OCI-LY3 (cell line): ENCODE measurements at regions not wholly inside any gene's neighbourhood (a gene's known extent, or its start where the extent isn't known, plus 50 kb on each side); places are given as distances from the start of the nearest gene placed in this dataset.

ENCODE experiments used
- H2AFZ ChIP-seq: fragments of 200-600, 300-600 bp; shearing (Covaris generic); 2 replicates; pipeline ENCODE4 v1.6.0; 2014; ENCODE audit warnings: antibody characterized with exemption, low read depth, low read length
- H3K27ac ChIP-seq: fragments of 200-600, 300-600 bp; sonication (generic); 2 replicates; pipeline ENCODE4 v1.5.1; 2014; ENCODE audit warnings: mild to moderate bottlenecking, low read length, moderate library complexity, mixed read lengths
- H3K27me3 ChIP-seq: fragments of 200-600, 300-600 bp; sonication (generic); 2 replicates; pipeline ENCODE4 v1.6.1; 2014; ENCODE audit warnings: low read depth, low read length, mixed read lengths
- H3K36me3 ChIP-seq: fragments of 200-600, 300-600 bp; sonication (generic); replicated peaks from 2 replicates; pipeline ENCODE3; 2014; ENCODE audit warnings: low read depth, low read length, mixed read lengths
- H3K4me1 ChIP-seq: fragments of 300-600, 200-600 bp; sonication (generic); 2 replicates; pipeline ENCODE4 v1.6.1; 2014; ENCODE audit warnings: low read length, mixed read lengths
- H3K4me2 ChIP-seq: fragments of 200-600, 300-600 bp; sonication (generic); 2 replicates; pipeline ENCODE4 v1.6.1; 2014; ENCODE audit warnings: low read length, mixed read lengths
- H3K4me3 ChIP-seq: fragments of 300-600, 200-600 bp; sonication (generic); 2 replicates; pipeline ENCODE4 v1.5.1; 2014; ENCODE audit warnings: antibody characterized with exemption, mild to moderate bottlenecking, low read length, moderate library complexity
- H3K79me2 ChIP-seq: fragments of 300-600, 200-600 bp; shearing (Covaris generic); 2 replicates; pipeline ENCODE4 v1.6.1; 2014; ENCODE audit warnings: mild to moderate bottlenecking, low read length, mixed read lengths
- H3K9ac ChIP-seq: fragments of 300-600, 200-600 bp; shearing (Covaris generic); 2 replicates; pipeline ENCODE4 v1.6.0; 2014; ENCODE audit warnings: mild to moderate bottlenecking, low read length, moderate library complexity
- H3K9me3 ChIP-seq: fragments of 200-600, 300-600 bp; shearing (Covaris generic); 2 replicates; pipeline ENCODE4 v1.6.1; 2014; ENCODE audit warnings: low read length, mixed read lengths; ENCODE audit not compliant: insufficient read depth
- H4K20me1 ChIP-seq: fragments of 200-600, 300-600 bp; sonication (generic); 2 replicates; pipeline ENCODE4 v1.6.1; 2016; ENCODE audit warnings: low read length, mixed read lengths; ENCODE audit not compliant: insufficient read depth
- EZH2phosphoT487 ChIP-seq: fragments of 200-600 bp; shearing (Covaris generic); IDR thresholded peaks from 2 replicates; pipeline ENCODE4 v1.6.1; 2018; ENCODE audit warnings: antibody characterized with exemption, mixed run types, low read depth
- TF ChIP-seq, protein P1 (sequence below): fragments of 200-600, 300-600 bp; sonication (generic); IDR thresholded peaks from 2 replicates; pipeline ENCODE4 v1.5.1; 2014; ENCODE audit warnings: antibody characterized with exemption, low read length, low read depth

- H3K9ac ChIP-seq, result no peak overlapping the region
- H3K4me1 ChIP-seq, result no peaks in the 10 kb centered on the region
- no peak overlapping the region for H2AFZ ChIP-seq
- no peak for TF ChIP-seq EZH2phosphoT487
- TF ChIP-seq, protein P1, sequence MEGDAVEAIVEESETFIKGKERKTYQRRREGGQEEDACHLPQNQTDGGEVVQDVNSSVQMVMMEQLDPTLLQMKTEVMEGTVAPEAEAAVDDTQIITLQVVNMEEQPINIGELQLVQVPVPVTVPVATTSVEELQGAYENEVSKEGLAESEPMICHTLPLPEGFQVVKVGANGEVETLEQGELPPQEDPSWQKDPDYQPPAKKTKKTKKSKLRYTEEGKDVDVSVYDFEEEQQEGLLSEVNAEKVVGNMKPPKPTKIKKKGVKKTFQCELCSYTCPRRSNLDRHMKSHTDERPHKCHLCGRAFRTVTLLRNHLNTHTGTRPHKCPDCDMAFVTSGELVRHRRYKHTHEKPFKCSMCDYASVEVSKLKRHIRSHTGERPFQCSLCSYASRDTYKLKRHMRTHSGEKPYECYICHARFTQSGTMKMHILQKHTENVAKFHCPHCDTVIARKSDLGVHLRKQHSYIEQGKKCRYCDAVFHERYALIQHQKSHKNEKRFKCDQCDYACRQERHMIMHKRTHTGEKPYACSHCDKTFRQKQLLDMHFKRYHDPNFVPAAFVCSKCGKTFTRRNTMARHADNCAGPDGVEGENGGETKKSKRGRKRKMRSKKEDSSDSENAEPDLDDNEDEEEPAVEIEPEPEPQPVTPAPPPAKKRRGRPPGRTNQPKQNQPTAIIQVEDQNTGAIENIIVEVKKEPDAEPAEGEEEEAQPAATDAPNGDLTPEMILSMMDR, result no peak
- no peak overlapping the region for H3K27ac ChIP-seq
- H3K27me3 ChIP-seq, result no peaks in the 10 kb centered on the region
- H3K79me2 ChIP-seq, result no peaks in the 10 kb centered on the region
- H3K36me3 ChIP-seq, result no peaks in the 10 kb centered on the region
- H3K4me3 ChIP-seq, result no peak overlapping the region
- no peaks in the 10 kb centered on the region for H3K9me3 ChIP-seq
- H3K4me2 ChIP-seq, result no peak overlapping the region
- no peaks in the 10 kb centered on the region for H4K20me1 ChIP-seq
Measured at GRCh38 chr17:70919241-70919640, 749.9 kb downstream of the KCNJ2 start.

- H3K9ac ChIP-seq, result no peak overlapping the region
- no peaks in the 10 kb centered on the region for H3K9me3 ChIP-seq
- H3K4me2 ChIP-seq, result no peak overlapping the region
- H2AFZ ChIP-seq, result no peak overlapping the region
- H3K4me3 ChIP-seq, result no peak overlapping the region
- H3K79me2 ChIP-seq, result no peaks in the 10 kb centered on the region
- no peaks in the 10 kb centered on the region for H3K4me1 ChIP-seq
- TF ChIP-seq, protein P1, result no peak
- no peak for TF ChIP-seq EZH2phosphoT487
- no peaks in the 10 kb centered on the region for H3K27me3 ChIP-seq
- no peak overlapping the region for H3K27ac ChIP-seq
- no peaks in the 10 kb centered on the region for H4K20me1 ChIP-seq
- H3K36me3 ChIP-seq, result no peaks in the 10 kb centered on the region
Measured at GRCh38 chr17:70920416-70920815, 751.1 kb downstream of the KCNJ2 start.

DNA sequence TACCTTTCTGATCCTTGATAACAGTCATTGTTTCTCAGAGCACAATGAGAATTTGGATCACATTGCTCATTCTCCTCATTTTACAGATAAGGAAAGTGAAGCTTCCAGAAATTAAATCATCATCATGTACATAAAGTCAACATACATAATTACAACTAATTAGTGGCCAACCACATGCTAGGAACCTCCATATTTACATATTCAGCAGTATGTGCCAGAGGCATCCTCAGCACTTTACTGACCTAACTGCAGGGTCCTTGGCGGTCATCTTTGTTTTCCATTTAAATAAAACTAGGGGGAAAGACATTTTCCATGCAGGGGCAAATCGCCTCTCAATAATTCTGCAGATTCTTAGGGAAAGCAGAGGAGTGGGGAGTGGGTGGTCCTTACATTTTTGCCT, 752.9 kb downstream of the KCNJ2 start:
- TF ChIP-seq, protein P1, result no peak
- TF ChIP-seq EZH2phosphoT487, result no peak
- no peaks in the 10 kb centered on the region for H3K36me3 ChIP-seq
- H3K4me2 ChIP-seq, result no peak overlapping the region
- no peaks in the 10 kb centered on the region for H3K27me3 ChIP-seq
- no peak overlapping the region for H3K27ac ChIP-seq
- H3K4me1 ChIP-seq, result no peaks in the 10 kb centered on the region
- H3K9me3 ChIP-seq, result no peaks in the 10 kb centered on the region
- no peak overlapping the region for H3K9ac ChIP-seq
- H2AFZ ChIP-seq, result no peak overlapping the region
- H4K20me1 ChIP-seq, result no peaks in the 10 kb centered on the region
- H3K79me2 ChIP-seq, result no peaks in the 10 kb centered on the region
- H3K4me3 ChIP-seq, result no peak overlapping the region

DNA sequence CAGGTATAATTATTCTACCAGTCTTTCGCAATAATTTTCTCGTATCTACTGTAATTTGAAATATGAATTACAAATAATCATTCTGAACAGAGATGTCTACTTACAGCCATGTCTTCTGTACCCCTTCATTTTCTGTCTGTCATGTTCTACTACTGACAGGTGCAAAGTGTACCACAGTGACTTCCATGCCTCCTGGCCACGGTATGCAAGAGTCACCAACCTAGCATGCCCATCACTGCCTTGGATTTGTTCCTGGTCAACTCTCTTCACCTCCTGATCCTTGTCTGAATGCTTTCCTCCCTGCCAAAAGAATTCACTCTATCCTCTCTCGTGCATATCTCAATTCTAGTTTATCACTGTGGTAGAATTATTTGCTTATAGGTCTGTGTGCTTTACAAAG, 755.4 kb downstream of the KCNJ2 start:
- no peaks in the 10 kb centered on the region for H4K20me1 ChIP-seq
- no peaks in the 10 kb centered on the region for H3K4me1 ChIP-seq
- H3K9ac ChIP-seq, result no peak overlapping the region
- no peak overlapping the region for H3K4me2 ChIP-seq
- H2AFZ ChIP-seq, result no peak overlapping the region
- no peak overlapping the region for H3K4me3 ChIP-seq
- H3K36me3 ChIP-seq, result no peaks in the 10 kb centered on the region
- no peaks in the 10 kb centered on the region for H3K79me2 ChIP-seq
- TF ChIP-seq EZH2phosphoT487, result no peak
- TF ChIP-seq, protein P1, result no peak
- H3K9me3 ChIP-seq, result no peaks in the 10 kb centered on the region
- H3K27ac ChIP-seq, result no peak overlapping the region
- no peaks in the 10 kb centered on the region for H3K27me3 ChIP-seq
